22Rv1 (cell line): ENCODE measurements at regions not wholly inside any gene's neighbourhood (a gene's known extent, or its start where the extent isn't known, plus 50 kb on each side); places are given as distances from the start of the nearest gene placed in this dataset.
A peak's percentile ranks its signal among the peaks of the same experiment; 100 is the strongest.

Source experiments
- H3K27ac ChIP-seq: fragments of 450-650 bp; 2 replicates; pipeline ENCODE4 v1.5.1; 2017
- ZFX ChIP-seq: fragments of 450-650 bp; IDR thresholded peaks from 2 replicates; pipeline ENCODE4 v1.6.1; 2017; ENCODE audit warnings: antibody characterized with exemption, borderline replicate concordance
- TF ChIP-seq, protein P1 (sequence below): fragments of 450-650 bp; IDR thresholded peaks from 2 replicates; pipeline ENCODE4 v1.5.1; 2017; ENCODE audit warnings: mild to moderate bottlenecking

DNA sequence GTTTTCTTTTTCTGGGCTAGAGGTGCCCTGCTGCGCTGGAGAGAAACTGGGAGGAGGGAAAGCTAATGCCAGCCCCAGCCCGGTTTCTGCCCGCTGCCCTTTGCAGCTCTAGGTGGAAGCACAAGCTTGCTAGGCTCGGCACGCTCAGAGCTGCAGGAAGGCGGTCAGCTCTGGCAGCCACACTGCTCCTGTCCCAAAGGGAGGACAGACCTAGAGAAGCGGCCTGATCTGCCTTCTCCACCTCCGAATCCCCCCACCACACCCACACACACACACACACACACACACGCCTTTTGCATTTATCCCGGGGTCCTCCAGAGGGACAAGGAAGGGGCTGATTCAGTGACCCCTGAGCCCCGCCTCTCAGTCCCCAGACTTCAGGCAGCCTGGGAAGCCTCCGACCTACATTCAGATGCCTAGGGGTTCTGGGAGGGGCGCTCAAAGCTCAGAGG is 418.1 kb downstream of the SOX9 start:
- H3K27ac ChIP-seq, result 0 out of 2 replicates have a peak overlapping the region, but pooled peaks have one; percentile 10
- TF ChIP-seq, protein P1, sequence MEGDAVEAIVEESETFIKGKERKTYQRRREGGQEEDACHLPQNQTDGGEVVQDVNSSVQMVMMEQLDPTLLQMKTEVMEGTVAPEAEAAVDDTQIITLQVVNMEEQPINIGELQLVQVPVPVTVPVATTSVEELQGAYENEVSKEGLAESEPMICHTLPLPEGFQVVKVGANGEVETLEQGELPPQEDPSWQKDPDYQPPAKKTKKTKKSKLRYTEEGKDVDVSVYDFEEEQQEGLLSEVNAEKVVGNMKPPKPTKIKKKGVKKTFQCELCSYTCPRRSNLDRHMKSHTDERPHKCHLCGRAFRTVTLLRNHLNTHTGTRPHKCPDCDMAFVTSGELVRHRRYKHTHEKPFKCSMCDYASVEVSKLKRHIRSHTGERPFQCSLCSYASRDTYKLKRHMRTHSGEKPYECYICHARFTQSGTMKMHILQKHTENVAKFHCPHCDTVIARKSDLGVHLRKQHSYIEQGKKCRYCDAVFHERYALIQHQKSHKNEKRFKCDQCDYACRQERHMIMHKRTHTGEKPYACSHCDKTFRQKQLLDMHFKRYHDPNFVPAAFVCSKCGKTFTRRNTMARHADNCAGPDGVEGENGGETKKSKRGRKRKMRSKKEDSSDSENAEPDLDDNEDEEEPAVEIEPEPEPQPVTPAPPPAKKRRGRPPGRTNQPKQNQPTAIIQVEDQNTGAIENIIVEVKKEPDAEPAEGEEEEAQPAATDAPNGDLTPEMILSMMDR, result no peak
- TF ChIP-seq ZFX, result no peak

DNA sequence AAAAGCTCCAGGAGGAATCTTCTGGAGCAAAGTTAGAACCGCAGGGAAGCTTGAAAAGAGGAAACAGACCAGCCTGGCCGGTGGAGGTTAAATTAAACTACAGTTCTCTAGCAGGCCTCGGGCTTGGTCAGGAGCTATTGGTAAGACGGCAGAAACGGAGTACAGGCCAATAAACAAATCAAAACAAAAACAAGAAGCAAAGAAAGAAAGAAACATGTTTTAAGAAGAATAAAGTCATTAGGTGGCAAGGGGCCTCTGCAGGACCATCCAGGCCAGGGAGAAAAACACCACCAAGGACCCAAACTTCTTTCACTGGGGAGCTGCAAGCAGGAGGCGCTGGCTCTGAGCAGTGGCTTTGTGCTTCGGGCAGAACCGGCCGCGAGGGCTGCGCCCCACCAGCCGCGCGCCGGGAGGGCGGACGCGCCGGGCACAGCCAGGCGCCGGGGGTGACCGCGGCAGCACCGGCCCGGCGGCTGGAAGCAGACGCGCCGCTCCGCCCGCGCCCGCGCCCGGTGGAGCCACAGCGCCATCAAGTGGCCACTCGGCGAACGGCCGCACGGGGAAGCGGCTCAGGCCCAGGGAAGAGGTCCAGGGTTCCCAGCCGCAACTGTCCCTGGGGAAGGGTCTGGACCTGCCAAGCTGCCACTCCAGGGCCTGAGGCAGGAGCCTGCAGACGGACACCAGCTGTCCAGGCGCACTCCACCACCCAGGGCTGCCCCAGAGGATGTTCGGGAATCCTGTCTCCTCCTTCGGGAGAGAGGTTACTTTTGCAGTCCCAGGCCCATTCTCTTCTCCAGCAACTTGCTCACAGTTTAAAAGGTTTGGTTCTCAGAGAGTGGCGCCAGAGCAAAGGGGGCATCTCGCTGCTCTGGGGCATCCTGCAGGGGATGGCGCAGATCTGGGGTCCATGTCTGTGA is 419.4 kb downstream of the SOX9 start:
- H3K27ac ChIP-seq, result peak overlapping the region; percentile 46
- TF ChIP-seq ZFX, result no peak
- TF ChIP-seq, protein P1, result peak; percentile 98

DNA sequence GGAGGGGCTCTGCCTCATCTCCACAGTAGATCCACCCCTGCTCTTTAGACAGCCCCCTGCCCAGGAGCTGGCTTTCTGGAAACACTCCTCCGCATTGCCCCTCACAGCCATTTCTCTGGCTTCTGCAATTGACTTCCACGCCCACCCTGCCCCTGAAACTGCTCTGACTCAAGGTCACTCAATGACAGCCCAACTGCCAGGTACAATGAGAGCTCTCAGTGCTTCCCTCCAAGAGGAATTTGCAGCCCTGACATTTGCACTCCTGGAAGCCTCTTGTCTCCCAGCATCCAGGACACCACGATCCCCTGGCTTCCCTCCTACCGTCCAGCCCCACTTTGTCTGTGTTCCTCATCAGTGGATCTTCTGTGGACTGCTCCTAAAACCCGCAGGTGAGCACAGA is 421.5 kb downstream of the SOX9 start:
- no peak for TF ChIP-seq ZFX
- TF ChIP-seq, protein P1, result no peak
- no peak overlapping the region for H3K27ac ChIP-seq

DNA sequence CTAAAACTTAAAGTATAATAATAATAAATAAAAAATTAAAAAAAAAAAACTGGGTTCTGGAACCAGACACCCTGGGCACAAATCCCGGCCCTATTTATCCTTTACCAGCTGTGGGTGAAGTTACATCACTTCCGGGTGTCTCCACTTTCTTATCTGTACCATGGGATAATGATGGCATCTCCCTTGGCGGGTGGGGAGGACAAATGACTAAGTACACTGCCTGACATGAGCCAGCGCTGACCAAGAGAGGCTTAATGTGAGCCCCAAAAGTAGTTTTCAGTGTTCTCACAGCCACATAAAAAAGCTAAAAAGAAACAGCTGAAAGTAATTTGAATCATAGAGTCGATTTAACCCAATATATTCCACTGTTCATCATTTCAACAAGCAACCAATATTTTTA is 424.9 kb downstream of the SOX9 start:
- H3K27ac ChIP-seq, result no peak overlapping the region
- TF ChIP-seq, protein P1, result no peak
- no peak for TF ChIP-seq ZFX

DNA sequence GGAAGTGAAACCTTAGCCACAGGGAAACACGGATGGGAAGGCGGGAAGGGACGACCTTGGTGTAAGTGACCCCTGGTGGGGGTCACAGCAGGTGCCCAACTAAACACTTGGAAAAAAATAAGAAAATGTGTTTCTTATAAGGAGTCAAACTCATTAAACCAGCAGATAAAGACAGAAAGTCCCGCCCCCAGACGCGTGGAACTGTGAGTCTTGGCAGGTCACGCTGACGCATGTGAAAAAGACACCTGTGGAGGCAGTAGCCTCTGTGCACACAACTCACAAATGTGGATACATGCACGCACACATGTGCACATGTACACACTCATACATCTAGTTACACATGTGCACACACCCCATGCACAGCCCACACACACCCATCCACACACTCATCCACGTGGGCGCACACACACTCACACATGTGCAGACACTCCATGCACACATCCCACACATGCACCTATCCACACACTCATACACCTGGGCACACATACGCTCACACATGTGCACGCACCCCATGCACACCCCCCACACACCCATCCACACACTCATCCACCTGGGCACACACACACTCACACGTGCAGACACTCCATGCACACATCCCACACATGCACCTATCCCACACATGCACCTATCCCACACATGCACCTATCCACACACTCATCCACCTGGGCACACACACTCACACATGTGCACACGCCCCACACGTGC is 432.4 kb downstream of the SOX9 start:
- TF ChIP-seq, protein P1, result no peak
- TF ChIP-seq ZFX, result no peak
- 0 out of 2 replicates have a peak overlapping the region, but pooled peaks have one; percentile 17 for H3K27ac ChIP-seq

DNA sequence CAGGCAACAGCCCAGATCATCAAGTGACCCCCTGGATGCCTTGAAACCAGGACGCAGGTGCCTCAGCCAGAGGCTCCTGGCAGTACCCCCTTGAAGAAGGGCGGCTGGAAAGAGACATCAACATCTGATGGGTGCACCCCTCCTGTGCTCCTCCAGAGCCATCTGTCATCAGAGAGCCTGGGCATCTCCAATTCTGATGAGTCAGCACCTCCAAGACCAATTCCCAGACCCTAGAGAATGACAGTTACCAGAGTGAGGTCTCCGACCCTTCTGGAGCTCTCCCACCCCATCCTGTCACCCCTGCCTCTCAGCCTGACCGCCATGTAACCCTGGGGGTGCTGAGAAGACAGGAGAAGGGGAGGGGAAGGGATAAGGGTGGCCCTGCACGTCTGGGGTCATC is 433.7 kb downstream of the SOX9 start:
- TF ChIP-seq, protein P1, result no peak
- TF ChIP-seq ZFX, result no peak
- no peak overlapping the region for H3K27ac ChIP-seq

DNA sequence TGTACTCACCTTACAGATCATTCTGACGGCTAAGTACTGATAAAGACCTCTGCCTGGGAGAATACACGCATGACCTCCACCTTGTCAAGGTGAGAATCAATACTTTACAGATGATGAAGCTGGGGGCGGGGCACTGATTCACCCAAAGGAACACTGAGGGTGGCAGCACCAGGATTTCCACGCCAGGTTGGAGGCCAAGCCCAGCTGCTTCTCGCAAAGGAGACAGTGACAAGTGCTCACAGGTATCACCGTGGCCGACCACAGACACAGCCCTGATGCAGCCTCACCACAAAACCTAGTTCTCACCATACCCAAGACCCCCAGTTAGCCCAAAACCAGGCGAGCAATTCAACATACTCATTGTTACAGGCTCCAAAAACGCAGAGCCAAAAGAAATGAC is 434.2 kb downstream of the SOX9 start:
- no peak overlapping the region for H3K27ac ChIP-seq
- no peak for TF ChIP-seq ZFX
- TF ChIP-seq, protein P1, result no peak
